ENCODE measurements at regions not wholly inside any gene's neighbourhood (a gene's known extent, or its start where the extent isn't known, plus 50 kb on each side); places are given as distances from the start of the nearest gene placed in this dataset.

DNA sequence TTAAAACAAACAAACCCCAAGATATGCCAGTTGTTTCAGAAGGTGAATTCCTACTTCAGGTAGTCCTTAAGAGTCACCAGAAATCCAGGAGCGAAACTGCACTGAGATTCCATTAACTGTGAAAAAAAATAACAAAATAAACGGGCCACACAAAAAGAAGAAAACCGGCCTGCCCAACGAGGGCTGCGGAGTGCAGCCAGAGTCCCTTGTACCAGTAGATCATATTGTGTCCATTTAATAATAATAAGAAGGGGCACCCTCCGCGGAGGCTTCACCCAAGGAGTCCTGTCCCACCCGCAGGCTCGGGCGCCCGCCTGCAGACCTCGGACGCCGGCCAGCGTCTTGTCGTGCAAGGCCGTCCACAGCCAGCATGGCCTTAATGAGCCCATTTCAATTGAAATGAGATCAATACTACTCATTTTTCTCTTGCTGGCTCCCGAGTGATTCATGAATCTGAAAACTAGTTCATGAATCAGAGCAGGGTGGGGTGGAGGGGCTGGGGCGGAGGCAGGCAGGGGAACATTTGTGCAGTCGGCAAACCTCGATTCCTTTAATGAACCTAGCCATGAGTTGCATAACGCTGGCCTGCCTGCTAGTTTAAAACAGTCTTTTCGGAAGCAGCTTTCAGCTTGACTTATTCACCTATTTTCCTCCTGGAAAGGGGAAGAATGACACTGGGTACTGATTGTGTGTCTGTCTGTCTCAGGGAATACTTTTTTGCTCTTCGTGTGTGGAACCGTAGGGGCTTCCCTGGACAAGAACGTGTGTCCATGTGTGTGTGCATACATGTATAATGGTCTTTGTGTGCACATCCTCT is 113.1 kb upstream of the IRF2BP2 start:
- H3K9me3 Mint-ChIP-seq (ENCODE audit: unreplicated experiment) = no peaks in the 10 kb centered on the region
- peak overlapping the region; percentile 43 for H3K4me3 Mint-ChIP-seq (ENCODE audit: unreplicated experiment)
- TF ChIP-seq, protein P1, sequence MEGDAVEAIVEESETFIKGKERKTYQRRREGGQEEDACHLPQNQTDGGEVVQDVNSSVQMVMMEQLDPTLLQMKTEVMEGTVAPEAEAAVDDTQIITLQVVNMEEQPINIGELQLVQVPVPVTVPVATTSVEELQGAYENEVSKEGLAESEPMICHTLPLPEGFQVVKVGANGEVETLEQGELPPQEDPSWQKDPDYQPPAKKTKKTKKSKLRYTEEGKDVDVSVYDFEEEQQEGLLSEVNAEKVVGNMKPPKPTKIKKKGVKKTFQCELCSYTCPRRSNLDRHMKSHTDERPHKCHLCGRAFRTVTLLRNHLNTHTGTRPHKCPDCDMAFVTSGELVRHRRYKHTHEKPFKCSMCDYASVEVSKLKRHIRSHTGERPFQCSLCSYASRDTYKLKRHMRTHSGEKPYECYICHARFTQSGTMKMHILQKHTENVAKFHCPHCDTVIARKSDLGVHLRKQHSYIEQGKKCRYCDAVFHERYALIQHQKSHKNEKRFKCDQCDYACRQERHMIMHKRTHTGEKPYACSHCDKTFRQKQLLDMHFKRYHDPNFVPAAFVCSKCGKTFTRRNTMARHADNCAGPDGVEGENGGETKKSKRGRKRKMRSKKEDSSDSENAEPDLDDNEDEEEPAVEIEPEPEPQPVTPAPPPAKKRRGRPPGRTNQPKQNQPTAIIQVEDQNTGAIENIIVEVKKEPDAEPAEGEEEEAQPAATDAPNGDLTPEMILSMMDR (IDR thresholded peaks at IDR 0.05) = no peak
- H3K4me1 Mint-ChIP-seq (ENCODE audit: unreplicated experiment) = peaks cover 96% of the 10 kb centered on the region
- no peaks in the 10 kb centered on the region for H3K36me3 Mint-ChIP-seq (ENCODE audit: unreplicated experiment)
- peak overlapping the region; percentile 100 for H3K27ac Mint-ChIP-seq (ENCODE audit: unreplicated experiment)
- DNase-seq (ENCODE audit: extremely low spot score, unreplicated experiment) = no peak
- H3K27me3 Mint-ChIP-seq (ENCODE audit: unreplicated experiment) = no peaks in the 10 kb centered on the region

DNA sequence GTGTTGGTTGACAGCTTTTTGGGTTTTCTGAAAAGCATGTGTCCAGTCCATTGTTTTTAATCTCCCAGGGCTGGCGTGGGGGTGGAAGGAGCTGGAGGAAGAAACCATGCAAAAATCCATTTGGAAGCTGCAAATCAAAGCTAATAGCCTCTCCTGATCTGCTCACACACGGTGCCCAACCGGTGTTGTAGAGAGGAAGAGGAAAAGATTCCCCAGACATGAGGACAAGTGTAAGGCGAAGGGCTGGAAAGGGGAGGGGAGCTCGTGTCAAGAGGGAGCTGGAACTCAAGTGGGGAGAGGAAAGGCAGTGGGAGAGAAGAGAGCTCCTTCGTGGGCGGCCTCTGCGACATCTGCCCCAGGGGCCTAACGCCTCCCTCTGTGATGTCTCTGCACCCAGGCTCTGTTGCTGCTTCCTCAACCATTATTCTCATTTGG is 112.3 kb upstream of the IRF2BP2 start:
- Mint-ChIP-seq H3K4me3 (ENCODE audit: unreplicated experiment) (peak overlapping the region; percentile 15), H3K36me3 (ENCODE audit: unreplicated experiment) (no peaks in the 10 kb centered on the region), H3K9me3 (ENCODE audit: unreplicated experiment) (no peaks in the 10 kb centered on the region), H3K27me3 (ENCODE audit: unreplicated experiment) (no peaks in the 10 kb centered on the region), H3K27ac (ENCODE audit: unreplicated experiment) (peak overlapping the region; percentile 100), H3K4me1 (ENCODE audit: unreplicated experiment) (peaks cover 93% of the 10 kb centered on the region)
- TF ChIP-seq, protein P1 (IDR thresholded peaks at IDR 0.05) = no peak
- no peak for DNase-seq (ENCODE audit: extremely low spot score, unreplicated experiment)

DNA sequence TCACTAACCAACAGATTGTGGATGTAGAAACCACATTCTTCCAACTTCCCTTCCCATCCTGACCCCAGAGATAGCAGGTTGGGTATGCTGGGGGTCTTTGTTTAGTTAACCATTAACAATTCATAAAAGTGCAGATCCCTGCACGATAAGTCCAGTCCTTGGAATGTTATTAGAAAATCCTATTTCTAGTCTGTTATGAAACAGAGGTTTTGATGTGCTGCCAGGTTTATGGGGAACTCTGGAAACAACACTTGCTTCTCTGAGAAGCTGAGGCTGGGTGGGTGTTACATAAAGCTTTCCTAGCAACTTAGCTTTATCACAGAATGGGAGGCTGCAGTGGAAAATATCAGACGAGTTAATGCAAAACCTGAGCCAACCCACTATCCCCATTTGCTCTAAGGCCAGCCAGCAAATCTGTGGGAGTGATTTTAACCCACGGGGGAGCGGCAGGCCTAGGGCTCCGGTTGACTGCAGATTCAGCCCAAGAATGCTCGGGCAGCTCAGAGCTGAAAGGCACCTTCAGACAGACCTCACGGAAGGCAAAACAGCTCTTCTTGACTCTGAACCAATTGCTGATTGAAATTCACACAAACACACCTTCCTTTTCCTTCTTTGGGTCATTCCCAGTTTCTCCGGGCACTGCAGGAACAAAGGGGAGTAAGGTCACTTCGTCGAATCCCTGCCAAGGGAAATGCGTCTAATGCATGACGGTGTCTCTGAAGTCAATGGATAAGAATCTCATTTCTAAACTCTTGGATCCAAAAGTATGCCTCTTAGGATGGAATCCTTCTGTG is 111.7 kb upstream of the IRF2BP2 start:
- Mint-ChIP-seq H3K27ac (ENCODE audit: unreplicated experiment) (peak overlapping the region; percentile 100), H3K36me3 (ENCODE audit: unreplicated experiment) (no peaks in the 10 kb centered on the region), H3K4me1 (ENCODE audit: unreplicated experiment) (peaks cover 86% of the 10 kb centered on the region), H3K4me3 (ENCODE audit: unreplicated experiment) (peak overlapping the region; percentile 15), H3K27me3 (ENCODE audit: unreplicated experiment) (no peaks in the 10 kb centered on the region), H3K9me3 (ENCODE audit: unreplicated experiment) (no peaks in the 10 kb centered on the region)
- TF ChIP-seq, protein P1 (IDR thresholded peaks at IDR 0.05) = no peak
- DNase-seq (ENCODE audit: extremely low spot score, unreplicated experiment) = no peak

DNA sequence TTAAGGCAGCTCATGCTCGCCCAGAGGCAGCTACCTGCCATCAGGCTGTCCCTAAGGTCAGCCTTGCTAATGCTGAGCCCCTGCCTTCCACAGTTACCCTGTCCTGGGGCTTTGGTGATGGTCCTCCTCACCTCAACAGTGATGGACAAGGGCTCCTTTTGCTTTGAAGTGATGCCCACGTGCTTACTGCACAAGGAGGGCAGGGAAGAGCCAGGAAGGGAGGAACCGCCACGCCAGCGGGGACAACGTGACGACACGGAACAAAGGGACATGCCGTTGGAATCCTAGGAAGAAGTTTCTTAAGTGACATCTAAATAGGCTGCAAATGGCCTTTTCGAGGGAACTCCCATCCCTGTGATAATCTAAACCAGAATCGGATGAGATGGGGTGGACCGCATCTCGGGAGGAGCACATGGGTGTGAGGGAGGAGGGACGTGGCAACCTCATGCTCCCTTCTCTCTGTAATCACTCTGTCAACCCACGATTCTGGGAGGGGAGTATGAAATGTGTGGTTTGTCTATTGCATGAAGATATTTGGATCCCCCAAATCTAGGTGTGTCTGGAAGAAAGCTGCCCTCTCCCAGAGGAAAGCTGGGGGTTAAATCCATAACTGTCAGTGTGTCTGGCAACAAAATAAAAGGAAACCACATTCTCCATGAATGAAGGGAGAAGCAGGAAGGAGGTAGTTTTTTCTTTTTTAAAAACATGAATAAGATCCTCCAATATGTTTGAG is 110.9 kb upstream of the IRF2BP2 start:
- Mint-ChIP-seq H3K4me3 (ENCODE audit: unreplicated experiment) (no peak overlapping the region), H3K4me1 (ENCODE audit: unreplicated experiment) (peaks cover 78% of the 10 kb centered on the region), H3K9me3 (ENCODE audit: unreplicated experiment) (no peaks in the 10 kb centered on the region), H3K27ac (ENCODE audit: unreplicated experiment) (peak overlapping the region; percentile 100), H3K36me3 (ENCODE audit: unreplicated experiment) (no peaks in the 10 kb centered on the region), H3K27me3 (ENCODE audit: unreplicated experiment) (no peaks in the 10 kb centered on the region)
- no peak for DNase-seq (ENCODE audit: extremely low spot score, unreplicated experiment)
- TF ChIP-seq, protein P1 (IDR thresholded peaks at IDR 0.05) = no peak

Measured in osteocyte (in vitro differentiated cells).